ENCODE measurements at regions not wholly inside any gene's neighbourhood (a gene's known extent, or its start where the extent isn't known, plus 50 kb on each side); places are given as distances from the start of the nearest gene placed in this dataset.

GRCh38 chr7:119826547-119826946, 446.4 kb upstream of the KCND2 start:
- Histone ChIP-seq H2AFZ (no peak overlapping the region), H3F3A (ENCODE audit: insufficient read depth, low read depth) (no peaks in the 10 kb centered on the region), H3K4me3 (no peak overlapping the region), H3K27ac (no peak overlapping the region), H3K27me3 (ENCODE audit: insufficient read depth, low read depth) (no peaks in the 10 kb centered on the region), H3K79me2 (ENCODE audit: low read depth) (no peaks in the 10 kb centered on the region), H4K20me1 (ENCODE audit: insufficient read depth) (no peaks in the 10 kb centered on the region), H3K9me3 (ENCODE audit: insufficient read depth, low read depth) (no peaks in the 10 kb centered on the region), H3K9me2 (ENCODE audit: insufficient read depth) (no peaks in the 10 kb centered on the region), H3K36me3 (ENCODE audit: low read depth) (no peaks in the 10 kb centered on the region), H3K4me1 (replicated peaks; ENCODE audit: insufficient read depth) (no peaks in the 10 kb centered on the region), H3K4me2 (no peak overlapping the region)
- BruUV-seq (replicated peaks) = no TSS peak
- POLR2A ChIA-PET (ENCODE audit: unreplicated experiment) = no interaction called here
- DNase-seq = no peak
- CTCF ChIA-PET = no interaction called here
- intact Hi-C loops (cut with micrococcal nuclease; ENCODE audit: unreplicated experiment) = no loop called here
- TF ChIP-seq CTCF (conservative IDR thresholded peaks at IDR 0.05) (no peak), EZH2 (IDR thresholded peaks at IDR 0.05; ENCODE audit: low read depth) (no peak)

GRCh38 chr7:119838444-119838843, 434.5 kb upstream of the KCND2 start:
- H3F3A ChIP-seq (ENCODE audit: insufficient read depth, low read depth) = no peaks in the 10 kb centered on the region
- H3K36me3 ChIP-seq (ENCODE audit: low read depth) = no peaks in the 10 kb centered on the region
- DNase-seq = no peak
- CTCF ChIA-PET = no interaction called here
- no peaks in the 10 kb centered on the region for H3K27me3 ChIP-seq (ENCODE audit: insufficient read depth, low read depth)
- H2AFZ ChIP-seq = no peak overlapping the region
- H3K9me3 ChIP-seq (ENCODE audit: insufficient read depth, low read depth) = no peaks in the 10 kb centered on the region
- no peak overlapping the region for H3K27ac ChIP-seq
- H3K4me2 ChIP-seq = no peak overlapping the region
- POLR2A ChIA-PET (ENCODE audit: unreplicated experiment) = no interaction called here
- no peaks in the 10 kb centered on the region for H4K20me1 ChIP-seq (ENCODE audit: insufficient read depth)
- H3K4me1 ChIP-seq (replicated peaks; ENCODE audit: insufficient read depth) = no peaks in the 10 kb centered on the region
- no peaks in the 10 kb centered on the region; the same call in 1 of the 2 replicates for H3K9me2 ChIP-seq (ENCODE audit: insufficient read depth)
- intact Hi-C loops (cut with micrococcal nuclease; ENCODE audit: unreplicated experiment) = no loop called here
- no peak overlapping the region for H3K4me3 ChIP-seq
- H3K79me2 ChIP-seq (ENCODE audit: low read depth) = no peaks in the 10 kb centered on the region
- no TSS peak for BruUV-seq (replicated peaks)
- no peak for TF ChIP-seq EZH2 (IDR thresholded peaks at IDR 0.05; ENCODE audit: low read depth)
- no peak for TF ChIP-seq CTCF (conservative IDR thresholded peaks at IDR 0.05)

- no peaks in the 10 kb centered on the region for H3K79me2 ChIP-seq (ENCODE audit: low read depth)
- ChIA-PET POLR2A (ENCODE audit: unreplicated experiment) (no interaction called here), CTCF (no interaction called here)
- no peaks in the 10 kb centered on the region for H3F3A ChIP-seq (ENCODE audit: insufficient read depth, low read depth)
- H4K20me1 ChIP-seq (ENCODE audit: insufficient read depth) = no peaks in the 10 kb centered on the region
- BruUV-seq (replicated peaks) = no TSS peak
- H3K27me3 ChIP-seq (ENCODE audit: insufficient read depth, low read depth) = no peaks in the 10 kb centered on the region
- no peak overlapping the region for H3K4me2 ChIP-seq
- H3K36me3 ChIP-seq (ENCODE audit: low read depth) = no peaks in the 10 kb centered on the region
- DNase-seq = no peak
- no peaks in the 10 kb centered on the region for H3K9me3 ChIP-seq (ENCODE audit: insufficient read depth, low read depth)
- TF ChIP-seq CTCF (conservative IDR thresholded peaks at IDR 0.05) (no peak), EZH2 (IDR thresholded peaks at IDR 0.05; ENCODE audit: low read depth) (no peak)
- no peak overlapping the region for H3K4me3 ChIP-seq
- H2AFZ ChIP-seq = no peak overlapping the region
- no peaks in the 10 kb centered on the region for H3K4me1 ChIP-seq (replicated peaks; ENCODE audit: insufficient read depth)
- no peak overlapping the region for H3K27ac ChIP-seq
- intact Hi-C loops (cut with micrococcal nuclease; ENCODE audit: unreplicated experiment) = no loop called here
- H3K9me2 ChIP-seq (ENCODE audit: insufficient read depth) = no peaks in the 10 kb centered on the region
Measured at GRCh38 chr7:119842337-119842736, 430.6 kb upstream of the KCND2 start.
